LHCN-M2 (cell line): ENCODE measurements at regions not wholly inside any gene's neighbourhood (a gene's known extent, or its start where the extent isn't known, plus 50 kb on each side); places are given as distances from the start of the nearest gene placed in this dataset.
"Not testable (repeated sequence)": the region's sequence is repeated elsewhere in the genome, so short reads cannot be mapped to it uniquely, and the experiment has no call there.

Experiments
- DNase-seq: peaks from one replicate; pipeline ENCODE4 v3.0.0-alpha.2; 2012; ENCODE audit warnings: low read depth

- DNase-seq: no peak
Measured at GRCh38 chr3:107942951-107943749, 147.7 kb downstream of the CD47 start.

GRCh38 chr3:107942244-107942643 is 148.6 kb downstream of the CD47 start:
- no peak for DNase-seq

GRCh38 chr3:107939691-107940442 is 151.0 kb downstream of the CD47 start:
- DNase-seq: no peak

- DNase-seq: peak; percentile 29
Measured at GRCh38 chr3:107938143-107938542, 152.7 kb downstream of the CD47 start.

GRCh38 chr3:107934808-107935207 is 156.0 kb downstream of the CD47 start:
- DNase-seq: no peak

GRCh38 chr3:107933450-107933849 is 157.4 kb downstream of the CD47 start:
- no peak for DNase-seq

DNA sequence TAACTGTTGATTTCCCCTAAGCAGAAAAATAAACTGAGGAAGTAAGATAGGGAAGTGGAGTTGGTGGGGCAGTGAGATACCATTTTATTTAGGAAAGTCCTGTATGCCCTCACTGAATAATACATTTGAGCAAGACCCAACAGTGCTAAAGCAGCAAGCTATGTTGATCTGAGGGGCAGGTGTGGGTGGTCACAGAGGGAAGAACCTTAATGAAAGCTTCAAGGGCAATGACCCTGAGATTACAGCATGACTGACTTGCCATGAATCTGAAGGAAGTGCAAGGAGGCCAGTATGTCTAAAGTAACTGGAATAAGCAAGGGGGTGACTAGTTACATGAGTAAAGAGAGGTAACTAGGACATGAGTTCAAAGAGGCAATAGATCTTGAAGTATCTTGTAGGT is 159.5 kb downstream of the CD47 start:
- DNase-seq: no peak

GRCh38 chr3:107929088-107929487 is 161.7 kb downstream of the CD47 start:
- DNase-seq: no peak

DNA sequence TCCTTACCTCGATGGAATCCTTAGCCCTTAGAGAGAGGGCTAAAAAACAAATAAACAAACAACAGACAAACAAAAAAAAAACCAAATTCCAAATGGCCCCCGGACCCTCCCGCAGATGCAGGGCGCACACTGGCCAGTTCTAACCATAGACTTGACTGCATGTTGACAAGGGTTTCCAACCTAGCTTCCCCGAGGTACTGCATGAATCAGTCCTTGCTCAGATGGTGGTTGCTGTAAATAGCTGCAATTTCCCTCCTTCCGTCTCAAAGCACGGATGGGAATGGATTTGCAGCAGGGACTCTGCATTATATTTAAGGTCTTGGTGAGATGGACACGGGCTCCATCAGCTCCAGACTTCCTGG is 162.8 kb downstream of the CD47 start:
- peak; percentile 43 for DNase-seq

DNA sequence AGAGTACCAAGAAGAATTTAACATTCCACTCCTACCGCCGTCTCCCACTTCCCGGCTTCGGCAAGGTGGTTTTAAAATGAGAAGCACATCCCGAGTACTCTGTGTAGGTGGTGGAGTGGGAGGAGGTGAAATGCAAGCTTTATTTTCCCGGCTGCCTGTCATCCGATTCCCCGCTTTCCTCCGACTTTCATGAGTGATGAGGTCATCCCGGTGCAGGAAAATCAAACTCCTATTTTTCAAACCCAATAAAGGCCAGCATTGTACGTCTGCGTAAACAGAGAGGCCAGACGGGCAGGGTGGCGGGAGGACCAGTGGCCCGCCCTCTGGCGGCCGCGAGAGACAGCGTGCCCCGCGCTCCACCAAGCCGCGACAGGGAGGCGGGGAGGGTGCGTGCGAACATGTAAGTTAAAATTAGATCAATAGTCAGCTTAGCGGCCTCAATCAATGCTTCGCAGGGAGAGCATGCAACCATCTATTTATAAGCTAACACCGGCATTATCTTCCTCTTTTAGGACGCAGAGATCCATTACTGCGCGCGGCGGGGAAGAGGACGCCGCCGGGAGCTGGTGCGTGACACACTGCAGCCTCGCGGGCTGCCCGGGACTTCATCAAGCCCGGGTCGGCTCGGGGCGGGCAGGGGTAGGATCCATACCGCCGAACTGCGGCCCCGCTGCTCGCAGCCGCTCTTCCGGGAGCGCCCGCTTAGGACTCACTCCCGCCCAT is 163.3 kb downstream of the CD47 start:
- peak; percentile 55 for DNase-seq

DNA sequence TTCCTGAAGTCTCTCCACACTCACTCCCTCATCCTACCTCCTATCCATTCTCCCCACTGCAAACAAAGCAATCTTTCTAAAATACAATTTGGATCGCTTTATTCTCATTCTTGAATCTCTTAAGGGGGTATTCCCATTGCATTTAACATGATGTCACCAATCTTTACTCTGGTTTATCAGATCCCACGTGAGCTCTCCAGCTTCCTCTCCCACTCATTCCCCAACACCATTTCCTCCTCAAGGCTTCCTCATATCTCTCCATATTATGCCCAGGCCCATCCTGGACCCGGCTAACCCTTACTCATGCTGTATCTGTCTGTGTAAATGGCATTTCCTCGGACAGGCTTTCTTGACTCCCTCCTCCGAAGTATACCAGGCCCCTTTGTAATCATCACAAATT is 165.0 kb downstream of the CD47 start:
- no peak for DNase-seq

GRCh38 chr3:107921038-107921437 is 169.8 kb downstream of the CD47 start:
- no peak for DNase-seq

DNA sequence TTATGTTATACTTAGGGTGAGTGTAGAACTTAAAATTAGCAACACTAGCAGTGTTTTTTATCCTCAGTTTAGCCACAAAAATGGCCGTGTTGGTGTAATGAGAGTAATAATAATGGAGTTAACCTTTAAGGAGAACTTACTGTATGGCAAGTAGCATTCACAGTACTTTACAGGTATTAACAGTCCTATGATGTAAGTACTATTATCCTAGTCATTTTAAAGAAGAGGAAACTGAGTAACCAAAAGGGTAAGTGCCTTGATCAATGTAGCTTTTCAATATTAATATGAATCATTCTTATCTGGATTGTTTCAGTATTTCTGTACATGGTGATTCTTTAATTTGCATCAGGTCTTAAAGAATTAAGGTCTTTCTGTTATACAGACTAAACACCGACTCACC is 170.3 kb downstream of the CD47 start:
- DNase-seq: no peak

DNA sequence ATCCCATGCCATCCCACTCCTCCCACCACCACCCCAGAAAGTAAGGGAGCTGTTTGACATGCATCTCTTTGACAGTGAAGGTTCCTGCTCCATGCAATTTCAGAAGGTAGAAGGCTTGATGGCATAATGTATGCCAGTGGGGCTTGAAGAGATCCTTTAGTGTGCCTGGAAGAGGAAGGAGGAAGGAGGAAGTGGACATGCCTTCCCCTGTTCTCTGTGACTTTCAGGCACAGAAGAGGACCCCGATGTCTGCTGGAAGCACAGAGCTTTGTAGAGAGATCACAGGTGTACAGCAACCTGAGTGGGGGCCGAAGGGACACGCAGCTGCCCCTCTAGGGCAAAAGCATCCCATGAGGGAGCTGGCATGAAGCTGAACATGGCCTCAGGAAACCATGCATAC is 171.6 kb downstream of the CD47 start:
- no peak for DNase-seq

GRCh38 chr3:107916171-107916570 is 174.7 kb downstream of the CD47 start:
- DNase-seq: no peak

DNA sequence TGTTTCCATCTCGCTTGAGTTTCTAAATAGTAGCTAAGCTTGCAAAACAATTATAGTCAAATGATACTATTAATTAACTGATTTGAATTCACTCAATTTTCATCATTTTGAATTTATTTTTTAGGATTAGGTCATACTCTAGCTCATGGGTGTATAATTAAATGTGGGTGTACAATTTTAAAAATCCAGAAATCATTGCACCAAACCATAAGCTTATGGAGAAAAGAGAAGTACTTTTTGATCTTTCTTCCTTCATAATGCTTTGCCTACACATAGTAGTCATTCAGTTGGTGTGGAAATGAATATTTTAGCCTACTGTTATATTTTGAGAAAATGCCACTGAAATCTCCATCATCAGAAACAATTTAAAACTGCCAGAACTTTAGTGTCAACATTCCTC is 175.1 kb downstream of the CD47 start:
- no peak for DNase-seq

DNA sequence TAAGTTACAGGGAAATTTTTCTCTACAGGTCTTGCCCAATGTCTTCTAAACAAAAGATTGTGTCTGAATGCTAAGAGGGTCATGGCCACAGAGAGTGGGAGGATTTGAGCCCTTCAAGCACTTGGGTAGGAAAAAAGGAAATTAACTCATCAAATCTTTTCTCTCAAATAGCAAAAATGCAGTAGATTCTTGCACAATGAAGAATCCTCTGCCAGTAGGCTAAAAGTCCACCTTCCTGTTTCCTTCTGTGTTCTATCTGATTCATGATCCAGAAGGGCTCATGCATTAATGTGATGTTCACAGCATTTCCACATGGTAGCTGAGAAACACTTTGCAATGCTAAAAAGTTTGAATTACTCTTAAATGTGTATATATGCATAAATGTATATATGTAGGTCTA is 177.1 kb downstream of the CD47 start:
- DNase-seq: no peak

DNA sequence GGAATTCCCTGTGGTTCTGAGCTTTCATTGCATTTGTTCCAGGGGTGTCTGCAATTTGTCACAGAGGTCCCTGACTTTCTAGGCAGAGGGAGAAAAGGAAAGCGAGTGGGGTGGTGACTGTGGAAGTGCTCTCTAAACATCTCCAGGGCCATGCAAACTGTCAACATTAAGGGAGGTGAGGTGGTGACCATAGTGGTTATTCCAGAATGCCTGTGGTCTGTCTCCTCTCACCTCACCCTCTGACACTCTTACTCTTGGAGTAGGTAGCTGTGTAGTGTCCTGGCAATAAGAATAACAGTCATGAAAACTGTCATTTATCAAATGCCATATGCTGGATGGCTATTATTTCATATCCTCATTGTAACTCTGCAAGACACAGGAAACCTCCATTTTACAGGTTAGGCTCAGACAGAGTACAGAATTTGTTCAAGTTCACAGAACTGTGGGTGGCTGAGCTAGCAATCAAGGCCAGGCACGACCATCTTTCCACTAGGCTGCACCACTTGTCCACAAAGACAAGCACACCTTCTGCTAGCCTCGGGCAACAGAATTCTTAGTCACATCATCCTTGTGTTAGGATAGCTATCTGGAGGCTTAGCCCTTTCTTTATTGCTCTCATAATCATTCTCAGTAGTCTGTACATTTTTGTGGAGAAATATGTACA is 179.4 kb downstream of the CD47 start:
- no peak for DNase-seq

- no peak for DNase-seq
Measured at GRCh38 chr3:107910713-107911259, 180.0 kb downstream of the CD47 start.

DNA sequence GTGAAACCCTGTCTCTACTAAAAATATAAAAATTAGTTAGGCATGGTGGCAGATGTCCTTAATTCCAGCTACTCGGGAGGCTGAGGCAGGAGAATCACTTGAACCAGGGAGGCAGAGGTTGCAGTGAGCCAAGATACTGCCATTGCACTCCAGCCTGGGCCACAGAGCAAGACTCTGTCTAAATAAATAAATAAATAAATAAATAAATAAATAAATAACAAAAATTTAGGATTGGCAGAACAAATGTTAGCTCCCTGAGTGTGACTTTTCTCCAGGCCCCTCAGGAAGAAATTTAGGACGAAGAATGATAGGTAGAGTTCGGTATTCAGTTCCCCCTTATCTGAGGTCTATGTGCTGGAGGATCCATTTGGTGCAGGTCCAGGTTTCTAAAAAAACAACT is 181.2 kb downstream of the CD47 start:
- not testable (repeated sequence) for DNase-seq

- no peak for DNase-seq
Measured at GRCh38 chr3:107907996-107908395, 182.8 kb downstream of the CD47 start.
